ENCODE measurements at regions not wholly inside any gene's neighbourhood (a gene's known extent, or its start where the extent isn't known, plus 50 kb on each side); places are given as distances from the start of the nearest gene placed in this dataset.

DNA sequence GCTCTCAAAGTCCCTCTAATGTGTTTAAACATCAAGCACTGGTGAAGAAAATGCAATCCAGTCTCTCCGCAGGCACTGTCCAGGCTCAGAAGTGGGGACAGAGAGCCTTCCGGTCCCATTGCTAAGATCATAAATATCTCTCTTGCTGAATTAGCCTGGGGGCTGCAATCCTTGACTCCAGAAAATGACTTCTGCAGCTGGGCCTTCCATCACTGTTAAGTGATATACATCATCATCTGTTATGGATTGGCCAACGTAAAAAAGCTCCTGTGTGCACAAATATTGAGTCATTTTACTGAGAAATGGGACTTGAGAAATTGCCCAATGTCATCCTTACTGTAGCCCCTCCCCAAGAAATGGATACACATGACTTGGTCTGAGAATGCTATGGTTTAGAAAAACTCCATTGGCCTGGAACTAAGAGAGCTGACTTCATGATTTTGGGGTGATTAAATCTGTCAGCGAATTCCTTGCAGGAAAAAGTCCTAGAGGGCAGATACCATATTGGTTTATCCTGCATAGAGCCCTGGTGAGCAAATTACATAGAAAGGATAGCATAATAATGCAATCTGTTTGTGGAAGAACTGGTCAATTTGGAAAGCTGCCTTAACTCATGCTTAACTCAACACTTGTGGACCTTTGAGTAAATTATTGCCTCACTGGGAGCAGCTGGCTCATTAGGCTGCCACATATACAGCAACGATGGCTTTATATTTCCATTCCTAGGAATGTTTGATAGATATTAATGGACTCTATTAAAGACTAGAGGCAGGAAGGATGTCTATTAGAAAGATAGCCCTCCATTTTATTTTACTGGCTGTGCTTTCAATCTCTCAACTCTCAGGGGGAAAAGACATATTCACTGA lies 346.1 kb downstream of the GBA3 start:
- TF ChIP-seq, protein P1, sequence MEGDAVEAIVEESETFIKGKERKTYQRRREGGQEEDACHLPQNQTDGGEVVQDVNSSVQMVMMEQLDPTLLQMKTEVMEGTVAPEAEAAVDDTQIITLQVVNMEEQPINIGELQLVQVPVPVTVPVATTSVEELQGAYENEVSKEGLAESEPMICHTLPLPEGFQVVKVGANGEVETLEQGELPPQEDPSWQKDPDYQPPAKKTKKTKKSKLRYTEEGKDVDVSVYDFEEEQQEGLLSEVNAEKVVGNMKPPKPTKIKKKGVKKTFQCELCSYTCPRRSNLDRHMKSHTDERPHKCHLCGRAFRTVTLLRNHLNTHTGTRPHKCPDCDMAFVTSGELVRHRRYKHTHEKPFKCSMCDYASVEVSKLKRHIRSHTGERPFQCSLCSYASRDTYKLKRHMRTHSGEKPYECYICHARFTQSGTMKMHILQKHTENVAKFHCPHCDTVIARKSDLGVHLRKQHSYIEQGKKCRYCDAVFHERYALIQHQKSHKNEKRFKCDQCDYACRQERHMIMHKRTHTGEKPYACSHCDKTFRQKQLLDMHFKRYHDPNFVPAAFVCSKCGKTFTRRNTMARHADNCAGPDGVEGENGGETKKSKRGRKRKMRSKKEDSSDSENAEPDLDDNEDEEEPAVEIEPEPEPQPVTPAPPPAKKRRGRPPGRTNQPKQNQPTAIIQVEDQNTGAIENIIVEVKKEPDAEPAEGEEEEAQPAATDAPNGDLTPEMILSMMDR (IDR thresholded peaks at IDR 0.05) = no peak
- TF ChIP-seq POLR2AphosphoS5 (IDR thresholded peaks at IDR 0.05; ENCODE audit: low read depth, low read length) (no peak), SIN3A (IDR thresholded peaks at IDR 0.05; ENCODE audit: borderline replicate concordance, insufficient read depth, low read depth, low read length) (no peak)
